Mucosa of stomach (tissue), 1 donor: ENCODE measurements at regions not wholly inside any gene's neighbourhood (a gene's known extent, or its start where the extent isn't known, plus 50 kb on each side); places are given as distances from the start of the nearest gene placed in this dataset.

Source experiments
- H3K27me3 ChIP-seq: one replicate; pipeline ENCODE4 v1.7.0; 2013; ENCODE audit warnings: mild to moderate bottlenecking, low read length; ENCODE audit not compliant: control insufficient read depth, insufficient read depth
- H3K36me3 ChIP-seq: one replicate; pipeline ENCODE4 v1.7.0; 2013; ENCODE audit warnings: low read length; ENCODE audit not compliant: control insufficient read depth, insufficient read depth
- H3K4me1 ChIP-seq: one replicate; pipeline ENCODE4 v1.7.0; 2013; ENCODE audit warnings: mild to moderate bottlenecking, low read length; ENCODE audit not compliant: control insufficient read depth, insufficient read depth
- H3K4me3 ChIP-seq: one replicate; pipeline ENCODE4 v1.7.0; 2013; ENCODE audit warnings: low read length
- H3K9ac ChIP-seq: one replicate; pipeline ENCODE4 v1.7.0; 2013; ENCODE audit warnings: mild to moderate bottlenecking, low read length, moderate library complexity
- H3K9me3 ChIP-seq: one replicate; pipeline ENCODE4 v1.7.0; 2013; ENCODE audit warnings: mild to moderate bottlenecking, low read length, moderate library complexity; ENCODE audit not compliant: control insufficient read depth
- donor health status: Pancreatic carcinoma.

DNA sequence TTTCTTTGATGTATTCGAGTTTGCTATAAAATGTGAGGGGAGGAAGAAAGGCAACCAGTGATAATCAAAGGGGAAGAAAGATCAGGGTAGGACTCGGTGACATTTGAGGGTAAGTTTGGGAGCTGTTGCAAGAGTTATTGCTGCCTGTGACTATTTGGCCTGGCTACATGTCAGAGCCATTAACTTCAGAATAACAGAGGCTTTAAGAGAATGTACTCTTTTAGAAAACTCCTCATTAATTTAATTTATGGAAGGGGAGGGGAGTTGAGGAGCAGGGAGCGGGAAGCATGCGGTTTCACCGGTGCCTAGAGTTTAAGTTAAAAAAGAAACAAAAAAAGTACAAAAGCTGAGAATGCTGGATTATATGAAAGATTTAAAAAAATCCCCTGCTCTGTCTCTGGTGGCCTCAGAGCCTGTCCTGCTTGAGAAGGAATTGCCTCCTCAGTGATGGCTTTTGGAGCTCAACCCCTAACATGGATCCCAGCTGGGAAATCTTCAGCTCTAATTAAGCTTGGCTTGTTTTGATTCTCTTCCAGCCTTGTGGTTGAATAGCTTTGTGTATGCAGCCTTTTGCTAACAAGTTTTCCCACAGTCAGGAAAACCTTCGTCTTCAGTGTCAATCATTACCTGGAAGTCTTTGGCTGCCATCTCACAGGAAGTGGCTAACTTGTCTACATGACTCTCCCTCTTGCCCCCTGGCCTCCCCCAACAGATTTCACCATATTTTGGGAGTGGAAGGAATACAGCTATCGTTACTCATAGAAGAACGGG, 238.2 kb downstream of the SOX4 start:
- Histone ChIP-seq H3K4me1 (no peaks in the 10 kb centered on the region), H3K4me3 (no peak overlapping the region)

DNA sequence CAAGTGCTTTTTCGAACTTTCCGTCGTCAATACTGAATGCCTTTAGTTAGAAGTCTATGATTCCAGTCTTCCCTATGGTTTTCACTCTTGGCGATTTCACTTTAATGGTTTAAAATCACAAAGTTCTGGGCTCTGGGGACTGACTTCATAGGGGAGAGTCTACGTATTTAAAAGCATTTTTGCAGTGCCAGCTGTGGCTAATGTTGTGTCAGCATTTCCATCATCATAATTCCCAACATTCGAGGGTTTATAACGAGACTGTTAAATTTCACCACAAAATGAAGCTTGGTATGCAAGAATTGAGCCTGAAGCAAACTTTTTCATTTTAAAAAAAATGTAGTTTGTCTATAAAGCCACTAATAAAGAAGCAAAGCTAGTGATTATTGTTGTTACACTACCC, 242.7 kb downstream of the SOX4 start:
- no peak overlapping the region for H3K4me3 ChIP-seq
- no peaks in the 10 kb centered on the region for H3K4me1 ChIP-seq
- H3K9me3 ChIP-seq, result no peaks in the 10 kb centered on the region
- no peak overlapping the region for H3K9ac ChIP-seq
- no peaks in the 10 kb centered on the region for H3K36me3 ChIP-seq
- no peaks in the 10 kb centered on the region for H3K27me3 ChIP-seq

More for the DNA sequence above, 238.2 kb downstream of the SOX4 start:
- no peaks in the 10 kb centered on the region for H3K27me3 ChIP-seq
- no peaks in the 10 kb centered on the region for H3K36me3 ChIP-seq
- no peak overlapping the region for H3K9ac ChIP-seq
- no peaks in the 10 kb centered on the region for H3K9me3 ChIP-seq

DNA sequence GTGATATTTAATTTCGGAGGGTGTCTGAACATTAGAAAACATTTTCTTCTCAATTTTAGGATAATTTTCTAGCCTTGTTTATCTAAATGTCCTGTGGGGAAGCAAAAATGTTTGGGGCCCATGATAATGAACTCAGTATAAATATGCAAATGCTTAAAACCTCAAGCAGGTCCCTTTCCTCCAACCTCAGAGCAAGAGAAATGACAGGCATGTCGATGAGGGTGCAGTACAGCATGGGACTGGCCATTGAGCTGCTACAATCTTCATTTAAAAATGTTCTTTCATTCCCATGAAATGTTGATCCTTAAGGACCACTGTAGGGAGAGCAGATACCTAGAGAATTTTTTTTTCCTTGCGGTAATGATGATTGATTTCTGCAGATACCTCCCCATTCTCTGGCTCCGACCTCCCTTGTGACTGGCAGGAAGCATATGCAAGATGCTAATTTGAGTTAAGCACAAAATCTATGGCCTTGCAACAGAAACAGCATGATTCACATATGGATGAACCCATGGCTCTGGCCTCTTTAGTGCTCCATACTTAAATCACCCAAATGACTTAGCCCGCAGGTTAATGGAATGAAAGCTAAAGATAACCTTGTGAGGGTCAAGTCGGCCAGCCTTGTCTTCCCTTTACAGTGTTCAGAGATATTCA, 243.3 kb downstream of the SOX4 start:
- Histone ChIP-seq H3K9me3 (no peaks in the 10 kb centered on the region), H3K4me1 (no peaks in the 10 kb centered on the region), H3K36me3 (no peaks in the 10 kb centered on the region), H3K4me3 (no peak overlapping the region), H3K27me3 (no peaks in the 10 kb centered on the region), H3K9ac (no peak overlapping the region)

DNA sequence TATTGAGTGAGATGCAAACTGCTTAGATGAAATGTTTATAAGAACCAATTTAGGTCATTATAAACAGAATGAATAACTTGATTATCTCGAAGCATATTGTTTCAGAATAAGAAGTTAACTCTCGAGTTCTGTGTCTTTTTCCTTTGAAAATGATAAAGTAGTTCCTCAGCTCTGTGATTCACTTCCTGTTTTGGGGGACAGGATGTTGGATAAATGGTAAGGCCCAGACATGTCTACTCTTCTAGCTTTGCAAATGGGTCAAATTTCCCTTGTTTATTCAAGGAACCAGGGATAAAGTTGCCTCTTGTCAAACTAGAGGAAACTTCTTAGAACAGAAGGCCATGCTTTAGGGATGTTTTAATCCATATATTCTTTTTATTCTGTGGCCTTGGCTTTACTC, 246.9 kb downstream of the SOX4 start:
- Histone ChIP-seq H3K9ac (no peak overlapping the region), H3K36me3 (no peaks in the 10 kb centered on the region), H3K4me1 (no peaks in the 10 kb centered on the region), H3K9me3 (no peaks in the 10 kb centered on the region), H3K27me3 (no peaks in the 10 kb centered on the region), H3K4me3 (no peak overlapping the region)

DNA sequence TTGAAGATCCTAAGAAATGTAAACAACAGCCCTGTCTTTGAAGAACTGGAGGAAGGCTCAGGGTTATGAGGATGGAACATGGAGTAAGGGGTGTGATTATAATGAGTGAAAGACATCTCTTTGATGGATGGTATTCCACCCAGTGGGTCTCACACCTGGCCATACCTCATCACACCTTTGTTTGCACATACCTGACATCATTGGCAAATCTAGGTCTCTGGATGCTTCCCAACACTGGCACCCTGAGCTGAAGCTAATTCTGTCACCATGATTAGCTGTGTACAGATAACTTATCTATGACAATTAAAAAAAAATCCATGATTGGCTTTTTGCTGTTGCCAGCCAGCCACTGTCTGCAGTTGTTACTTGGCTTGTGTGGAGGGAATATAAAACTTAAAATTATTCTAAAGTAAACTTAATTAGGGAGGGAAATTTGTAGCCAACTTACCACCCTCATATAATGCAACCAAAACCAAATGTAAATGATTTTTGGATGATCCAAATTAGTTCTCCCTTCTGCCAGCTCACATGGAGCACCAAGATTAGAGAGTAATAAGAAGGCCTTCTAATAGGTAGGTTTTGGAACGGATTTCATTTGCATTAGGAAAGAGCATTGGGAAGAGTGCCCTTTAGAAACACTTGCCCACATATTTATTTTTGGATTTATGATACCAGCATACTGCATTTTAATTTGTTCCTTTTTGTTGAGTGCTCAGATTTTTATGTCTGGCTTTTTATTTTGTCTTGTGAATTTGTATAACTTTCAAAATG, 249.5 kb downstream of the SOX4 start:
- no peaks in the 10 kb centered on the region for H3K36me3 ChIP-seq
- no peak overlapping the region for H3K9ac ChIP-seq
- no peaks in the 10 kb centered on the region for H3K27me3 ChIP-seq
- H3K9me3 ChIP-seq, result no peaks in the 10 kb centered on the region
- no peak overlapping the region for H3K4me3 ChIP-seq
- H3K4me1 ChIP-seq, result no peaks in the 10 kb centered on the region

DNA sequence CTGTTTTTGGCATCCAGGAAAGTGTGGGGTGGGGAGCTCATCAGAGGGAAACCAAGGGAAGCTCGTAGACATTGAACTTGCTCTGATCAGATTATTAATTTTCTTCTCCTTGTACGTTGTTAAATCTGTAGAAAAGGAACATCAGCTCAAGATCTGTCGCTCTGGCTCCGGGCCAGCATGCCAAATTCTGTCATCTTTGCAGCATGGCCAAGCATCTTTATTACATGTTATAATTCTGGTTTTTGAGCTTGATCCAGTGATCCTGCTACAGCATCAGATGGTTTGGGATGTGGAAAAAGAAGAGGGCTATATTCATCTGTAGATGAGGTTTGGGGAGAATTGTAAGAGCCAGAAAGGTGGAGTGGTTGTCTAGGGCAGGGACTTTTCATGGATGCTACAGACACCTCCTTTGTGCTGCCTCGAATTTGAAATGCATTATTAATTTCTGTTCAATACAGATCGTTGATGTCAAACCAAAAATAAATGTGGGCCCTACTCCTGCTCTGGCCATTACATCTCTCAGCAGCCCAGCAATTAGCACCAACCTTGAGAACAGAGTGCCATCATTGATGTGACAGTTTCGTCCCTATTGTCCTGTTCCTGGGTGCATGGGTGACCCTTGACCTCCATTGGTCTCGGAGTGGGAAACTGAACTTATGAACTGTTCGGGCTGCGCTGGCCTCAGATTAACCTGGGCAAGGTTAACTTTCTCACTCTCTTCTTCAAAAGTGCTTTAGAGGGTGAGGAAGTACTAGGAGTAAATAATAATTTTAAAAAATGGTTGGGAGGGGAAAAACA, 250.8 kb downstream of the SOX4 start:
- no peaks in the 10 kb centered on the region for H3K27me3 ChIP-seq

DNA sequence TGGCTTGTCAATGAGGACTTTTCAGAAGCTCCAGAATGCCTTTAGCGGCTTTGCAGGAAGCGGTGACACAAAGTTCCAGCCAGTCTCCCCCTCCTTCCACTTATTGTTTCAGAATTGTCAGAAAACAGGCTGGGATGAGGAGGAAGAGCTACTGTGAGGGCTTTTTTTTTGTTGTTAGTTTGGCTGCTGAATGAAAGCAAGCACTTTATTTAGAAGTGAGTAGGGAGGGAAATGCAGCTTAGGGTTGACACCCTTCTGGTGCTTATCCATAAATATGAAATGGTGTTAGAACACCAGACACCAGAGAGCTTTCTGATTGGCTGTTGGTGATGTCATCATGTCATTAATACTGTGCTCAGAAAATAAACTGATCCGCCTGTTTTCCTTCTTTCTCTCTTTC, 251.5 kb downstream of the SOX4 start:
- H3K4me3 ChIP-seq, result no peak overlapping the region

More for the DNA sequence above, 250.8 kb downstream of the SOX4 start:
- Histone ChIP-seq H3K4me3 (no peak overlapping the region), H3K9ac (no peak overlapping the region), H3K36me3 (no peaks in the 10 kb centered on the region), H3K4me1 (no peaks in the 10 kb centered on the region), H3K9me3 (no peaks in the 10 kb centered on the region)

DNA sequence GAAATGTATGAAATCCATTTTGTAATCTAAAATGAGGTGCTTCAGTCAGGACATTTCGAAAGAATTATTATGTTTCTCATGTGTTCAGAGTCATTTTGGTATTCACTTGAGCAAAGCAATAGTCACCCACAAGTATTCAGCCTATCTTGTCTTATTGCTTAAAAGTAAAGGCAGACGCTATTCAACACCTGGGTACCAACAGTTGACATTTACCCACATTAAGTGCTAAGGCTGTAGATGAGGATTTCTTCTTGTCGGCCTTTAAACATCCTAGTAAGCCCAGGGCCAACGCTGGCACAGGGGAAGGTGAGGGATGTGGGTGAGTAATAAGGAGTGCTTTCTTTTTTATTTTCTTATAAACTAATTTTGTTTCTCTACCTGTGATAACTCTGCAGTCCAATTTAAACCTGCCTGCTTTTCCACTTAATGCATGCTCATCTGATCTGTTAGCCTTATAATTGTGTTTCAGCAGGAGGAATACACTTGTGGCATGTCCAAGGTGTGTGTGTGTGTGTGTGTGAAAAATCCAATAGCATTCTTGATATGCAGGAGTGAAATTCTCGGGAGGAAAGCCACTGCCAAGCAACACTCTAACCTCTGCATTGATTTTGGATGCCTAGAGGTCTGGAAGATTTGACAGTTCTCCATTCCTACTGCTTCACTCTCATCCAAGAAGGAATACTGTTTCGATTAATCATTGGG, 252.0 kb downstream of the SOX4 start:
- Histone ChIP-seq H3K4me1 (no peaks in the 10 kb centered on the region), H3K4me3 (no peak overlapping the region), H3K9me3 (no peaks in the 10 kb centered on the region), H3K27me3 (no peaks in the 10 kb centered on the region), H3K9ac (no peak overlapping the region), H3K36me3 (no peaks in the 10 kb centered on the region)

More for the DNA sequence above, 251.5 kb downstream of the SOX4 start:
- Histone ChIP-seq H3K9ac (no peak overlapping the region), H3K27me3 (no peaks in the 10 kb centered on the region), H3K9me3 (no peaks in the 10 kb centered on the region), H3K36me3 (no peaks in the 10 kb centered on the region), H3K4me1 (no peaks in the 10 kb centered on the region)

DNA sequence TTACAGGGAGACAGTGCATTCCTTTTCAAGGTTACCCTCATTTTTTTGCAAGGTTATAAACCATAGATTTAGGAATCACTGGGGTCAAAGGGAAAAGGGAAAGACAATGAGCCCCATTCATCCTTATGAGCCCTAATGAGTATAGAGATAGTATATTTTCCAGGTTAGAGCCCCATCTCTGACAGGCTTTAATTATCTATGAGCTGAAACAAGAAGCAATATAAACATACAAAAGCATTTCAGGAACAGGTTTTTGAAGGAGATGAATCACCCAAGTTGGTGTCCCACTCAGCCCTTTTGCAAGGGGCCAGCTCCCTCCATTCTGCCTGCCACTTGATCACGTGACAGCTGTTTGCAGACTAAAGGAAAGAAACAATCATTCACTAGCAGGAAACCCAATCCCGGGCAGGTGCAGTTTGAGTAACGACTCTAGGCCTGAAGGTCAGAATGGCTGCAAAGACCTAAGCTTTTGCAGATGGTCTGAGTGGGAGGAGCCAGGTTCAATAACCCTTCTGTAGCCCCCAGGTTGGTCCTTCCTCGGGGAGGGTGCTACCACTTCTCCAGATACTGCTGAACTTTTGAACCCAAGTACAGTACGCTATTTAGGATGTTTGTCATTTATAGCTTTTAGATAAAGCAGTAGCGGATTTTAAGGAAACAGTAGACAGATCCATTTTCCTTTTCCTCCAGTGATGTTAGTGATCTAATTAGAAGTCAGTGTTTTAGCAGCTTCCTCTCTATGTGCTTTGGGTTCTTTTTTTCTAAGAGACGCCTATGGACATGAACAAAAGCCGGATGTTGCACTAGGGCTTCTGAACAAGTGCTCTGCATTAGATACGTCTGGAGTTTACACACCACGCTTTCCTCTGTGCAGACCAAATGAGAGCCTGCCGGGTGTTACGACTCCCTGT, 253.2 kb downstream of the SOX4 start:
- no peaks in the 10 kb centered on the region for H3K27me3 ChIP-seq
- no peak overlapping the region for H3K9ac ChIP-seq
- H3K4me3 ChIP-seq, result no peak overlapping the region
- no peaks in the 10 kb centered on the region for H3K4me1 ChIP-seq
- H3K36me3 ChIP-seq, result no peaks in the 10 kb centered on the region
- no peaks in the 10 kb centered on the region for H3K9me3 ChIP-seq

DNA sequence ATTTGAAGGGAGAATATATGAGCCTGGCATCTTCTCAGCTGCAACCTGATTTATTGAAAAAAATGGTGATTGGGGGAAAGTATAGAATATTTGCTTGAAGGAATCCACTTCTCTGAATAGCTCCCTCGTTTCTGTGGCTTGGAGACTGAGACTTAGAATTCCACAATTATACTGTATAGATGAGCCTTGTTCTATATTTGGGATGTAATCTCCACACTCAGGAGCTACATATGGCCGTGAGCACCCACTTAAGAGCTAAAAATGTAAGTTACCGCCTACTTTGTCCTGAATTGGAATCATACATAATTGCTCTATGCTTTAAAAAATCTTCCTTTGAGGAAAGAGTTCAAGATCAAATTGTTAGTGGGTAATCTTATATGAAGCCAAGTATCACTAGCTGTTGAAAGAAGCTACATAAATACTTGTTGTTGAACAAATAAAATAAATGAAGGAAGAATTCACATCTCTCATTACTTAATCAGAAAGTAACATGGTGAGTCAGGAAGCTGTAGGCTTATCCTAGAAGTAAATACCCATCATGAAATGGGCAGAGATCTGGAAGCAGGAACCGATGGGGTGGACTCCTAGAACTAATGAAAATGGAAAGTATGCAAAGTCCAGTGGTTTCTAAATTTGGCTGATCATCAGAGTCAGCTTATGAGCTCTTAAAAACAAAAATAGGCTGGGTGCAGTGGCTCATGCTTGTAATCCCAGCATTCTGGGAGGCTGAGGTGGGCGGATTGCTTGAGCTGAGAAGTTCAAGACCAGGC, 254.3 kb downstream of the SOX4 start:
- no peak overlapping the region for H3K4me3 ChIP-seq
- no peaks in the 10 kb centered on the region for H3K27me3 ChIP-seq
- H3K4me1 ChIP-seq, result no peaks in the 10 kb centered on the region
- no peaks in the 10 kb centered on the region for H3K9me3 ChIP-seq
- H3K36me3 ChIP-seq, result no peaks in the 10 kb centered on the region
- H3K9ac ChIP-seq, result no peak overlapping the region
